ENCODE measurements at regions not wholly inside any gene's neighbourhood (a gene's known extent, or its start where the extent isn't known, plus 50 kb on each side); places are given as distances from the start of the nearest gene placed in this dataset.

DNA sequence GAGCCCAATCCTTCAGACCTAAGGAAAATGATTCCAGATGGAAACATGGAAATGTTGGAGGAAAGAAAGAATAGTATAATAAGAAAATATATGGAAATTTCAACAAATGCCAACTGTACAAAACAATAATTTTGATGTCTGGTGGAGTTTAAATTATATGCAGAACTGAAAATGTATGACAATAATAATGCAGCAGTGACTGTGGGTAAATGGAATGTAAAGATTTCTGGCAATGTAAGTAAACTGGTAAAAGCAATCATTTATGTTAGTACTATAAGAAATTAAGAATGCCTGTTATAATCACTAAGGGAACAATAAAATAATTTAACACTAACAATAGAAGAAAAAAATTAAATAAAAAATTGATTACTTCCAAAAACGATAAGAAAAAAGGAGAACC lies 89.0 kb downstream of the EDN1 start:
- H3K79me1 ChIP-seq (ENCODE audit: low read depth, low read length) = no peaks in the 10 kb centered on the region
- H2AFZ ChIP-seq (ENCODE audit: low read length) = no peak overlapping the region
- no peak overlapping the region for H3K4me3 ChIP-seq (ENCODE audit: extremely low read depth in 1 of 4, insufficient read depth in 2 of 4, low read depth in 3 of 4, low read length in 4 of 4)
- no peaks in the 10 kb centered on the region for H4K20me1 ChIP-seq (replicated peaks in 1 of 2; ENCODE audit: control insufficient read depth in 1 of 2, insufficient read depth in 2 of 2, low read length in 2 of 2)
- no peak overlapping the region for H3K9ac ChIP-seq (replicated peaks in 1 of 4; ENCODE audit: extremely low read depth in 1 of 4, low read depth in 3 of 4, low read length in 3 of 4)
- H3K18ac ChIP-seq (ENCODE audit: extremely low read depth, low read length) = no peak overlapping the region
- H3K27ac ChIP-seq (ENCODE audit: low read depth, low read length) = no peak overlapping the region
- H3K4me2 ChIP-seq (ENCODE audit: insufficient read depth in 1 of 2, low read depth in 2 of 2, low read length in 2 of 2) = no peak overlapping the region
- no peaks in the 10 kb centered on the region for H3K36me3 ChIP-seq (ENCODE audit: control insufficient read depth in 2 of 4, insufficient read depth in 4 of 4, low read length in 3 of 4)
- ChIA-PET POLR2A (ENCODE audit: partially characterized antibody) (no interaction called here), CTCF (ENCODE audit: partially characterized antibody) (interaction anchor here (0.8 kb wide), 1 partner anchor 14 kb away, joined by 3 read pairs; no protein-coding TSS in a partner anchor)
- H2BK20ac ChIP-seq (ENCODE audit: low read length) = no peak overlapping the region
- no peak overlapping the region for H2BK120ac ChIP-seq (replicated peaks; ENCODE audit: low read depth, low read length)
- no peak overlapping the region for H3K4ac ChIP-seq (replicated peaks; ENCODE audit: insufficient read length, low read depth, low read length)
- H4K5ac ChIP-seq (ENCODE audit: insufficient read length, low read depth, low read length) = no peak overlapping the region
- H3K56ac ChIP-seq (replicated peaks; ENCODE audit: insufficient read length, low read depth, low read length) = no peak overlapping the region
- H2BK15ac ChIP-seq (ENCODE audit: low read length) = no peak overlapping the region
- H3K23me2 ChIP-seq (ENCODE audit: low read depth, low read length) = no peaks in the 10 kb centered on the region
- no peak for DNase-seq (ENCODE audit: low read depth in 1 of 2, low spot score in 2 of 2)
- H3K23ac ChIP-seq (ENCODE audit: insufficient read length) = no peak overlapping the region
- H3K14ac ChIP-seq (ENCODE audit: insufficient read length) = no peak overlapping the region
- no peak overlapping the region for H4K8ac ChIP-seq (ENCODE audit: extremely low read depth, insufficient read depth, low read length)
- FAIRE-seq = no peak
- H3K79me2 ChIP-seq (ENCODE audit: control insufficient read depth in 1 of 2, insufficient read depth in 2 of 2, low read length in 2 of 2) = no peaks in the 10 kb centered on the region
- no peak overlapping the region for H2BK12ac ChIP-seq (ENCODE audit: low read depth, low read length)
- H2AK5ac ChIP-seq (ENCODE audit: low read depth, low read length) = no peak overlapping the region
- H3K9me3 ChIP-seq (ENCODE audit: insufficient read depth in 2 of 2, low read depth in 1 of 2, low read length in 1 of 2) = no peaks in the 10 kb centered on the region
- WGBS, 2 experiments (ENCODE audit: extremely low coverage in 1 of 2, insufficient coverage in 1 of 2, insufficient read length in 1 of 2, insufficient replicate concordance in 2 of 2, low coverage in 1 of 2, low lambda C conversion rate in 2 of 2, missing lambda C conversion rate in 1 of 2) = 93% methylated on average over 1 of the region's 1 CpG; no CpG with 5 or more reads in 1 of the 2 experiments
- H3K4me1 ChIP-seq (replicated peaks in 1 of 4; ENCODE audit: control insufficient read depth in 3 of 4, insufficient read depth in 4 of 4, low read length in 3 of 4) = peaks cover 0 to 3% (median 0%) of the 10 kb centered on the region in 4 experiments; a peak in 1 of 7 replicates
- no peaks in the 10 kb centered on the region for H3K27me3 ChIP-seq (replicated peaks in 1 of 4; ENCODE audit: control insufficient read depth in 3 of 4, extremely low read depth in 1 of 4, insufficient read depth in 3 of 4, low read length in 3 of 4)
- H4K91ac ChIP-seq (replicated peaks; ENCODE audit: insufficient read length, low read length) = no peak overlapping the region
- no peak overlapping the region for H2BK5ac ChIP-seq (ENCODE audit: low read depth, low read length)
- TF ChIP-seq EZH2 (IDR thresholded peaks at IDR 0.05; ENCODE audit: low read depth, low read length, severe bottlenecking) (no peak), HDAC2 (IDR thresholded peaks at IDR 0.05; ENCODE audit: borderline replicate concordance in 1 of 2, low read depth in 2 of 2, low read length in 2 of 2) (no peak), HDAC6 (IDR thresholded peaks at IDR 0.05; ENCODE audit: low read depth, low read length) (no peak), RNF2 (IDR thresholded peaks at IDR 0.05; ENCODE audit: borderline replicate concordance, low read depth, low read length, missing control alignments, poor library complexity, severe bottlenecking) (no peak), PHF8 (conservative IDR thresholded peaks at IDR 0.05; ENCODE audit: low read depth, low read length) (no peak), CBX5 (IDR thresholded peaks at IDR 0.05; ENCODE audit: low read depth, low read length) (no peak), BRCA1 (IDR thresholded peaks at IDR 0.05; ENCODE audit: low read depth, low read length) (no peak), SRF (IDR thresholded peaks at IDR 0.05; ENCODE audit: low read depth, low read length) (no peak), JUN (IDR thresholded peaks at IDR 0.05; ENCODE audit: low read depth, low read length) (no peak), JUND (IDR thresholded peaks at IDR 0.05; ENCODE audit: low read length) (no peak), SAP30 (IDR thresholded peaks at IDR 0.05; ENCODE audit: insufficient read depth, insufficient replicate concordance, low read length) (no peak), RAD21 (IDR thresholded peaks at IDR 0.05 in 1 of 2, conservative IDR thresholded peaks at IDR 0.05 in 1 of 2; ENCODE audit: low read depth in 2 of 2, low read length in 2 of 2) (no peak), KDM4A (IDR thresholded peaks at IDR 0.05; ENCODE audit: low read depth, low read length, severe bottlenecking) (no peak), RXRA (IDR thresholded peaks at IDR 0.05; ENCODE audit: insufficient read depth, low read depth, low read length) (no peak)

Measured in H1 (cell line).